ENCODE measurements at regions not wholly inside any gene's neighbourhood (a gene's known extent, or its start where the extent isn't known, plus 50 kb on each side); places are given as distances from the start of the nearest gene placed in this dataset.

- no peak for TF ChIP-seq CTCF (IDR thresholded peaks at IDR 0.05)
- Histone ChIP-seq H3K27me3 (replicated peaks; ENCODE audit: insufficient read depth) (no peaks in the 10 kb centered on the region), H3K4me3 (no peak overlapping the region), H3K27ac (no peak overlapping the region), H3K9me3 (no peaks in the 10 kb centered on the region), H3K4me1 (ENCODE audit: control insufficient read depth in 1 of 2, low read depth in 2 of 2) (no peaks in the 10 kb centered on the region), H3K36me3 (no peaks in the 10 kb centered on the region)
- DNase-seq (ENCODE audit: low spot score) (no peak), ATAC-seq (ENCODE audit: insufficient number of reproducible peaks, low FRiP score, low read depth) (no peak)
These were observed 414.8 kb upstream of the NOVA1 start for GRCh38 chr14:27012641-27013040.

- Histone ChIP-seq H3K4me1 (ENCODE audit: control insufficient read depth in 1 of 2, low read depth in 2 of 2) (no peaks in the 10 kb centered on the region), H3K27me3 (replicated peaks; ENCODE audit: insufficient read depth) (no peaks in the 10 kb centered on the region), H3K36me3 (no peaks in the 10 kb centered on the region), H3K4me3 (no peak overlapping the region), H3K27ac (no peak overlapping the region), H3K9me3 (no peaks in the 10 kb centered on the region)
- DNase-seq (ENCODE audit: low spot score), result no peak
- TF ChIP-seq CTCF (IDR thresholded peaks at IDR 0.05), result no peak
- no peak for ATAC-seq (ENCODE audit: insufficient number of reproducible peaks, low FRiP score, low read depth)
These were observed 415.8 kb upstream of the NOVA1 start for GRCh38 chr14:27013678-27014077.

- H3K27me3 ChIP-seq (replicated peaks; ENCODE audit: insufficient read depth), result no peaks in the 10 kb centered on the region
- no peaks in the 10 kb centered on the region for H3K36me3 ChIP-seq
- H3K9me3 ChIP-seq, result no peaks in the 10 kb centered on the region
- ATAC-seq (ENCODE audit: insufficient number of reproducible peaks, low FRiP score, low read depth), result no peak
- no peak for DNase-seq (ENCODE audit: low spot score)
- H3K4me1 ChIP-seq (ENCODE audit: control insufficient read depth in 1 of 2, low read depth in 2 of 2), result no peaks in the 10 kb centered on the region
- H3K4me3 ChIP-seq, result no peak overlapping the region
- no peak for TF ChIP-seq CTCF (IDR thresholded peaks at IDR 0.05)
- H3K27ac ChIP-seq, result no peak overlapping the region
These were observed 417.2 kb upstream of the NOVA1 start for GRCh38 chr14:27015065-27015464.

- H3K4me3 ChIP-seq, result no peak overlapping the region
- H3K36me3 ChIP-seq, result no peaks in the 10 kb centered on the region
- H3K9me3 ChIP-seq, result no peaks in the 10 kb centered on the region
- H3K27ac ChIP-seq, result no peak overlapping the region
- H3K4me1 ChIP-seq (ENCODE audit: control insufficient read depth in 1 of 2, low read depth in 2 of 2), result no peaks in the 10 kb centered on the region
- ATAC-seq (ENCODE audit: insufficient number of reproducible peaks, low FRiP score, low read depth), result no peak
- H3K27me3 ChIP-seq (replicated peaks; ENCODE audit: insufficient read depth), result no peaks in the 10 kb centered on the region
- DNase-seq (ENCODE audit: low spot score), result no peak
- no peak for TF ChIP-seq CTCF (IDR thresholded peaks at IDR 0.05)
These were observed 427.8 kb upstream of the NOVA1 start for GRCh38 chr14:27025648-27026047.

GRCh38 chr14:27026097-27026496 is 428.3 kb upstream of the NOVA1 start:
- H3K27me3 ChIP-seq (replicated peaks; ENCODE audit: insufficient read depth), result no peaks in the 10 kb centered on the region
- DNase-seq (ENCODE audit: low spot score), result no peak
- H3K9me3 ChIP-seq, result no peaks in the 10 kb centered on the region
- H3K4me1 ChIP-seq (ENCODE audit: control insufficient read depth in 1 of 2, low read depth in 2 of 2), result no peaks in the 10 kb centered on the region
- TF ChIP-seq CTCF (IDR thresholded peaks at IDR 0.05), result no peak
- H3K27ac ChIP-seq, result no peak overlapping the region
- no peaks in the 10 kb centered on the region for H3K36me3 ChIP-seq
- H3K4me3 ChIP-seq, result no peak overlapping the region
- ATAC-seq (ENCODE audit: insufficient number of reproducible peaks, low FRiP score, low read depth), result no peak
